ENCODE measurements at regions not wholly inside any gene's neighbourhood (a gene's known extent, or its start where the extent isn't known, plus 50 kb on each side); places are given as distances from the start of the nearest gene placed in this dataset.

DNA sequence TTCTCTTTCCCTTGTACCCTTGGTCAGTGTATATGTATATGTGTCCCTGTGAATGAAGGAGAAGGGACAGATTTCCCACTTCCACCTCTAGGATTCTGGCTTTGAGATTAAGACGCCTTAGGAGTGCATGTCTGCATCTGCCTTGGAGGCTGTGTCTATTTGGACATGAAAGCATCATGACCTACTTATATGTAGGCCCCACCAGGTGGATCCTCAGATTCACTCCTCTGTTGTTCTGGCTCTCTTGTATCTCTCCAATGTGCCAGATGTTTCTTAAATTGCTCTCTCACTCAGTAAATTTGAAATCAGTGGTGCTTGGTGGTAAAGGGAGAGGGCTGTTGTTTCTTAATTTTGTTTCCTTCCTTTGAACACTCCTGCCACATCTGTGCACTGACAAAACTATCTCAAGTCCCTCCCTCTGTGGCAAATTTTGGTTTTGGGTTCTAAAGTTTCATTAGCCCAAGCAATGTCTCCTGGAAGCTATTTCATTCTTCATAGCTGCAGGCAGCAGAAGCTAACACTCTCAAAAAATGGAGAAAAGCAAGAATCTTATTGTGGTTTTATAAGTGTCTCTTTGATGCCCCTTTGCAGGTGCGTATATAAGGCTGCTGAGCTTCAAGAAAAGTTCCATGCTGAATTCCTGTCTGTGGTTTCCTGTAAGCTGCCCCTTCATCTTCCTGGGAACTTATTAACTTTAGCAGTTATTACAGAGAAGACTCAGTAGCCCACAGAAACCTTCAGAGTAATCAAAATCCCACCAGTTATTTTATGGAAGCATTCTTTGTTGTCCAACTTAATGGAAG is 179.7 kb upstream of the SETBP1 start:
- Mint-ChIP-seq H3K27me3 (ENCODE audit: low read depth) (no peaks in the 10 kb centered on the region), H3K4me3 (no peak overlapping the region), H3K4me1 (no peaks in the 10 kb centered on the region), H3K27ac (no peak overlapping the region), H3K9me3 (no peaks in the 10 kb centered on the region), H3K36me3 (no peaks in the 10 kb centered on the region)
- CTCF ChIA-PET, result no interaction called here
- ATAC-seq (no peak), DNase-seq (ENCODE audit: low spot score) (no peak)
- POLR2A ChIA-PET, result no interaction called here
- TF ChIP-seq TEAD1 (CRISPR knock-in tag; IDR thresholded peaks at IDR 0.05) (no peak), ZSCAN18 (CRISPR knock-in tag; IDR thresholded peaks at IDR 0.05) (no peak), ZNF423 (CRISPR knock-in tag; IDR thresholded peaks at IDR 0.05) (no peak), E2F5 (CRISPR knock-in tag; IDR thresholded peaks at IDR 0.05) (no peak), ZBTB21 (CRISPR knock-in tag; IDR thresholded peaks at IDR 0.05; ENCODE audit: borderline replicate concordance) (no peak), ZNF281 (CRISPR knock-in tag; IDR thresholded peaks at IDR 0.05) (no peak), AR (CRISPR knock-in tag; IDR thresholded peaks at IDR 0.05) (no peak)

- H3K27me3 Mint-ChIP-seq (ENCODE audit: low read depth), result no peaks in the 10 kb centered on the region
- no peaks in the 10 kb centered on the region for H3K36me3 Mint-ChIP-seq
- no peaks in the 10 kb centered on the region for H3K4me1 Mint-ChIP-seq
- DNase-seq (ENCODE audit: low spot score), result no peak
- H3K9me3 Mint-ChIP-seq, result no peaks in the 10 kb centered on the region
- TF ChIP-seq RORB (CRISPR knock-in tag; IDR thresholded peaks at IDR 0.05), result no peak
- TF ChIP-seq, protein P1, sequence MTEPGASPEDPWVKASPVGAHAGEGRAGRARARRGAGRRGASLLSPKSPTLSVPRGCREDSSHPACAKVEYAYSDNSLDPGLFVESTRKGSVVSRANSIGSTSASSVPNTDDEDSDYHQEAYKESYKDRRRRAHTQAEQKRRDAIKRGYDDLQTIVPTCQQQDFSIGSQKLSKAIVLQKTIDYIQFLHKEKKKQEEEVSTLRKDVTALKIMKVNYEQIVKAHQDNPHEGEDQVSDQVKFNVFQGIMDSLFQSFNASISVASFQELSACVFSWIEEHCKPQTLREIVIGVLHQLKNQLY (CRISPR knock-in tag; IDR thresholded peaks at IDR 0.05), result no peak
- ATAC-seq, result no peak
- ChIA-PET POLR2A (no interaction called here), CTCF (no interaction called here)
- no peak overlapping the region for H3K4me3 Mint-ChIP-seq
- H3K27ac Mint-ChIP-seq, result no peak overlapping the region
These were observed 178.5 kb upstream of the SETBP1 start for GRCh38 chr18:44502221-44502620.

DNA sequence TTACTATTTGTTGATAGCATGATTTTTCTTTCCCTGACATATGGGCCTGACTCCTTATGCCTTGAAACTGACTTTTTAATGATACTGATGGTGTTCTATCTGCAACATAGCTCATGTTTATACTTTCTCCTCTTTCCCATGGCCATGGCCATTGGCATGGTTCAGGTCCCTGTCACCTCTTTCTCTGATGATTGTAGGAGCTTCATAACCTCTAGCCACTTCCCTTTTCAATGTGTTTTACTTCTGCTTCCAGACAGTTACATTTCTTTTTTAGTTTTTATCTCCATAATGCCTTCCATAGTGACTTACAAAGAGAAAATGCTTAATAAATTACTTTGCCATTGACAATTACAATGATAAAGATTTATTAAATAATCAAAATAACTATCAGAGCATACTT is 177.9 kb upstream of the SETBP1 start:
- Mint-ChIP-seq H3K36me3 (no peaks in the 10 kb centered on the region), H3K27me3 (ENCODE audit: low read depth) (no peaks in the 10 kb centered on the region), H3K4me3 (no peak overlapping the region), H3K27ac (no peak overlapping the region), H3K9me3 (no peaks in the 10 kb centered on the region), H3K4me1 (no peaks in the 10 kb centered on the region)
- ATAC-seq (no peak), DNase-seq (ENCODE audit: low spot score) (no peak)
- POLR2A ChIA-PET, result no interaction called here
- CTCF ChIA-PET, result no interaction called here
- TF ChIP-seq ZNF423 (CRISPR knock-in tag; IDR thresholded peaks at IDR 0.05), result no peak
- no peak for TF ChIP-seq ZMAT4 (CRISPR knock-in tag; IDR thresholded peaks at IDR 0.05)
- TF ChIP-seq JAZF1 (CRISPR knock-in tag; IDR thresholded peaks at IDR 0.05), result no peak
- TF ChIP-seq, protein P2, sequence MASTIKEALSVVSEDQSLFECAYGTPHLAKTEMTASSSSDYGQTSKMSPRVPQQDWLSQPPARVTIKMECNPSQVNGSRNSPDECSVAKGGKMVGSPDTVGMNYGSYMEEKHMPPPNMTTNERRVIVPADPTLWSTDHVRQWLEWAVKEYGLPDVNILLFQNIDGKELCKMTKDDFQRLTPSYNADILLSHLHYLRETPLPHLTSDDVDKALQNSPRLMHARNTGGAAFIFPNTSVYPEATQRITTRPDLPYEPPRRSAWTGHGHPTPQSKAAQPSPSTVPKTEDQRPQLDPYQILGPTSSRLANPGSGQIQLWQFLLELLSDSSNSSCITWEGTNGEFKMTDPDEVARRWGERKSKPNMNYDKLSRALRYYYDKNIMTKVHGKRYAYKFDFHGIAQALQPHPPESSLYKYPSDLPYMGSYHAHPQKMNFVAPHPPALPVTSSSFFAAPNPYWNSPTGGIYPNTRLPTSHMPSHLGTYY (CRISPR knock-in tag; IDR thresholded peaks at IDR 0.05), result no peak
- TF ChIP-seq, protein P3, sequence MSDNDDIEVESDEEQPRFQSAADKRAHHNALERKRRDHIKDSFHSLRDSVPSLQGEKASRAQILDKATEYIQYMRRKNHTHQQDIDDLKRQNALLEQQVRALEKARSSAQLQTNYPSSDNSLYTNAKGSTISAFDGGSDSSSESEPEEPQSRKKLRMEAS (CRISPR knock-in tag; IDR thresholded peaks at IDR 0.05), result no peak
- TF ChIP-seq HMGA2 (CRISPR knock-in tag; IDR thresholded peaks at IDR 0.05), result no peak
- TF ChIP-seq GRHL2 (CRISPR knock-in tag; IDR thresholded peaks at IDR 0.05; ENCODE audit: insufficient replicate concordance, severe bottlenecking), result no peak
- TF ChIP-seq ZNF263 (CRISPR knock-in tag; IDR thresholded peaks at IDR 0.05; ENCODE audit: low read depth), result no peak
- no peak for TF ChIP-seq ZNF219 (CRISPR knock-in tag; IDR thresholded peaks at IDR 0.05; ENCODE audit: borderline replicate concordance)
- no peak for TF ChIP-seq AR (CRISPR knock-in tag; IDR thresholded peaks at IDR 0.05)
